WTC11 (cell line): ENCODE measurements at regions not wholly inside any gene's neighbourhood (a gene's known extent, or its start where the extent isn't known, plus 50 kb on each side); places are given as distances from the start of the nearest gene placed in this dataset.
"Not testable (repeated sequence)": the region's sequence is repeated elsewhere in the genome, so short reads cannot be mapped to it uniquely, and the experiment has no call there.

Experiments used
- ATAC-seq: fragments of 200-7000 bp; cut with Tn5 transposase; 2 replicates; pipeline ENCODE4 v1.10.0; 2021; ENCODE audit warnings: mild to moderate bottlenecking, moderate library complexity
- CTCF ChIA-PET: fragments of 300-600 bp; sonication (Branson Sonifier 250); formaldehyde crosslinking; loops from one replicate; lab custom pipeline; 2021; ENCODE audit warnings: antibody characterized with exemption; lab: Charles Lee
- POLR2A ChIA-PET: fragments of 350-600 bp; sonication (Branson Sonifier 250); formaldehyde crosslinking; loops from one replicate; lab custom pipeline; 2021; ENCODE audit warnings: antibody characterized with exemption; lab: Charles Lee
- DNase-seq: peaks from one replicate; pipeline ENCODE4 v3.0.0; 2021; ENCODE audit warnings: low spot score
- H3K27ac Mint-ChIP-seq: 2 replicates; pipeline ENCODE4 v1.8.0; 2021; ENCODE audit warnings: mixed read lengths
- H3K27me3 Mint-ChIP-seq: 2 replicates; pipeline ENCODE4 v1.8.0; 2021; ENCODE audit warnings: low read depth, mild to moderate bottlenecking, moderate library complexity, mixed read lengths
- H3K36me3 Mint-ChIP-seq: 2 replicates; pipeline ENCODE4 v1.8.0; 2021; ENCODE audit warnings: mixed read lengths
- H3K4me1 Mint-ChIP-seq: 2 replicates; pipeline ENCODE4 v1.8.0; 2022; ENCODE audit warnings: mixed read lengths
- H3K4me3 Mint-ChIP-seq: 2 replicates; pipeline ENCODE4 v1.8.0; 2021; ENCODE audit warnings: mild to moderate bottlenecking, moderate library complexity, mixed read lengths
- H3K9me3 Mint-ChIP-seq: 2 replicates; pipeline ENCODE4 v1.8.0; 2021; ENCODE audit warnings: mixed read lengths
- CBFB ChIP-seq: sonication (generic); formaldehyde crosslinking; IDR thresholded peaks from 2 replicates; pipeline ENCODE4 v1.8.1; 2022; ENCODE audit warnings: mild to moderate bottlenecking, low read depth, missing genetic modification reagents
- ELF4 ChIP-seq: sonication (generic); formaldehyde crosslinking; IDR thresholded peaks from 2 replicates; pipeline ENCODE4 v1.8.1; 2022; ENCODE audit warnings: low read depth, mild to moderate bottlenecking, moderate library complexity, missing genetic modification reagents
- FOXP1 ChIP-seq: sonication (generic); formaldehyde crosslinking; IDR thresholded peaks from 2 replicates; pipeline ENCODE4 v1.8.0; 2022; ENCODE audit warnings: missing genetic modification reagents, mild to moderate bottlenecking, moderate library complexity, borderline replicate concordance
- GRHL2 ChIP-seq: fragments of 250-450 bp; sonication (Bioruptor Pico); IDR thresholded peaks from 2 replicates; pipeline ENCODE4 v1.8.0; 2022; ENCODE audit warnings: mild to moderate bottlenecking, moderate library complexity; ENCODE audit not compliant: insufficient replicate concordance, severe bottlenecking
- GTF2I ChIP-seq: fragments of 250-450 bp; sonication (Bioruptor Pico); conservative IDR thresholded peaks from 2 replicates; pipeline ENCODE4 v1.4.0; 2021; ENCODE audit warnings: mild to moderate bottlenecking
- JUN ChIP-seq: sonication (generic); formaldehyde crosslinking; IDR thresholded peaks from 2 replicates; pipeline ENCODE4 v1.8.0; 2023; ENCODE audit warnings: mild to moderate bottlenecking, missing genetic modification reagents
- KAT7 ChIP-seq: sonication (generic); formaldehyde crosslinking; IDR thresholded peaks from 2 replicates; pipeline ENCODE4 v1.8.1; 2023; ENCODE audit warnings: missing genetic modification reagents, mild to moderate bottlenecking, borderline replicate concordance
- RELA ChIP-seq: sonication (generic); formaldehyde crosslinking; IDR thresholded peaks from 2 replicates; pipeline ENCODE4 v1.8.1; 2022; ENCODE audit warnings: missing genetic modification reagents, mild to moderate bottlenecking, borderline replicate concordance
- TEAD1 ChIP-seq: sonication (generic); formaldehyde crosslinking; IDR thresholded peaks from 2 replicates; pipeline ENCODE4 v1.8.0; 2022; ENCODE audit warnings: mild to moderate bottlenecking, missing genetic modification reagents
- TEAD4 ChIP-seq: sonication (generic); formaldehyde crosslinking; IDR thresholded peaks from 2 replicates; pipeline ENCODE4 v1.8.0; 2022; ENCODE audit warnings: mild to moderate bottlenecking, missing genetic modification reagents
- ZNF219 ChIP-seq: sonication (generic); formaldehyde crosslinking; IDR thresholded peaks from 2 replicates; pipeline ENCODE4 v1.8.0; 2023; ENCODE audit warnings: missing genetic modification reagents, mild to moderate bottlenecking, borderline replicate concordance
- ZNF232 ChIP-seq: sonication (generic); formaldehyde crosslinking; IDR thresholded peaks from 2 replicates; pipeline ENCODE4 v1.8.0; 2022; ENCODE audit warnings: mild to moderate bottlenecking, missing genetic modification reagents
- ZNF263 ChIP-seq: sonication (generic); formaldehyde crosslinking; IDR thresholded peaks from 2 replicates; pipeline ENCODE4 v1.8.1; 2022; ENCODE audit warnings: low read depth, mild to moderate bottlenecking, moderate library complexity, missing genetic modification reagents
- ZNF317 ChIP-seq: sonication (generic); formaldehyde crosslinking; IDR thresholded peaks from 2 replicates; pipeline ENCODE4 v1.8.1; 2023; ENCODE audit warnings: low read depth, mild to moderate bottlenecking, moderate library complexity, missing genetic modification reagents, borderline replicate concordance
- ZNF396 ChIP-seq: fragments of 250-450 bp; sonication (Bioruptor Pico); IDR thresholded peaks from 2 replicates; pipeline ENCODE4 v1.8.0; 2021; ENCODE audit warnings: mild to moderate bottlenecking, moderate library complexity, borderline replicate concordance
- TF ChIP-seq, protein P1 (sequence below): sonication (generic); formaldehyde crosslinking; IDR thresholded peaks from 2 replicates; pipeline ENCODE4 v1.8.1; 2022; ENCODE audit warnings: low read depth, mild to moderate bottlenecking, moderate library complexity, missing genetic modification reagents, borderline replicate concordance
- TF ChIP-seq, protein P2 (sequence below): sonication (generic); formaldehyde crosslinking; conservative IDR thresholded peaks from 2 replicates; pipeline ENCODE4 v1.8.1; 2022; ENCODE audit warnings: mild to moderate bottlenecking, missing genetic modification reagents
- TF ChIP-seq, protein P3 (sequence below): sonication (generic); formaldehyde crosslinking; IDR thresholded peaks from 2 replicates; pipeline ENCODE4 v1.8.1; 2023; ENCODE audit warnings: mild to moderate bottlenecking, missing genetic modification reagents, moderate library complexity
- TF ChIP-seq, protein P4 (sequence below): sonication (generic); formaldehyde crosslinking; IDR thresholded peaks from 2 replicates; pipeline ENCODE4 v1.8.1; 2022; ENCODE audit warnings: low read depth, missing genetic modification reagents, borderline replicate concordance

DNA sequence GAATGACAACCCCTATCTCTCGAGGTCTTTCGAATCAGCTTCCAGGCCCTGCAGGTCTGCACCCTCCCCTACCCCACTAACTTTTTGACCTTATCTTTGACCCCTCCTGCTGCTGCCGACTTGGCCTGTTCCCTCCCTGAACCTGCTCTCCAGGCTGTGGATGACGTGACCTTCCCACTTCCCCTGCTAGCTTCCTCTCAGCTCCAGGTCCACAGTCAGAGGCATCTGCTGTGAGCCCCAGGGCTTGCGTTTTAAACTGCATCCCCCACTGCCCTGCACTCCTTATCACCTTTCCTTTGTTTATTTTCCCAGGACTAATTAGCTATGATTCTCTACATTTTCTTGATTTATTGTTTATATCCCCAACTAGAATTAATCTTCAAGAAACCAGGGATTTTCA, 71.2 kb upstream of the ALKAL2 start:
- Mint-ChIP-seq H3K4me1 (no peaks in the 10 kb centered on the region), H3K9me3 (peaks cover 8% of the 10 kb centered on the region), H3K36me3 (no peaks in the 10 kb centered on the region), H3K27me3 (peaks cover 5% of the 10 kb centered on the region), H3K27ac (no peak overlapping the region), H3K4me3 (no peak overlapping the region)
- DNase-seq (no peak), ATAC-seq (no peak)
- ChIA-PET POLR2A (no interaction called here), CTCF (no interaction called here)
- TF ChIP-seq TEAD1 (no peak), RELA (CRISPR knock-in tag) (no peak), CBFB (CRISPR knock-in tag) (no peak), JUN (CRISPR knock-in tag) (no peak), ZNF232 (CRISPR knock-in tag) (no peak), FOXP1 (CRISPR knock-in tag) (no peak), ZNF317 (no peak), KAT7 (no peak), ZNF263 (no peak), GTF2I (CRISPR knock-in tag) (no peak), ZNF219 (no peak), ZNF396 (CRISPR knock-in tag) (no peak), TEAD4 (CRISPR knock-in tag) (no peak)
- TF ChIP-seq, protein P1, sequence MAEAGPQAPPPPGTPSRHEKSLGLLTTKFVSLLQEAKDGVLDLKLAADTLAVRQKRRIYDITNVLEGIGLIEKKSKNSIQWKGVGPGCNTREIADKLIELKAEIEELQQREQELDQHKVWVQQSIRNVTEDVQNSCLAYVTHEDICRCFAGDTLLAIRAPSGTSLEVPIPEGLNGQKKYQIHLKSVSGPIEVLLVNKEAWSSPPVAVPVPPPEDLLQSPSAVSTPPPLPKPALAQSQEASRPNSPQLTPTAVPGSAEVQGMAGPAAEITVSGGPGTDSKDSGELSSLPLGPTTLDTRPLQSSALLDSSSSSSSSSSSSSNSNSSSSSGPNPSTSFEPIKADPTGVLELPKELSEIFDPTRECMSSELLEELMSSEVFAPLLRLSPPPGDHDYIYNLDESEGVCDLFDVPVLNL, result no peak

DNA sequence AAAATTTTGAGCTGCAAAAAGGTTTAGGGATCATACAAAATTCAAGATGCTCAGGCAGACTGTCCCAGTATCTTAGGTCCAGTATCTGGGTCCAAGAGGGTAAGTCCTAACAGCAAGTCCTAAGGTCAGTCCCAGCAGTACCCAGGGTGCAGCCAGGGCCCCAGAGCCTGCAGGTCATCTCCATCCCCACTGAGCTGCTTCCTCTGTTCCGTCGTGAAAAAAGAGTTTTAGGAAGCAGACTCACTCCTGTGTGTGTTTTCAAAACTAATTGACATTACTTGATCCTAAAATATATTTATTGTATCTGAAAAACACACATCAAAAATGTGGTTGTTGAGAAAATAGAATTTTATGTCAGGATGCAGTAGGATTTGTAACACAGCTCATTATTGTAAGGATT, 69.9 kb upstream of the ALKAL2 start:
- TF ChIP-seq GRHL2, result no peak
- TF ChIP-seq, protein P2, sequence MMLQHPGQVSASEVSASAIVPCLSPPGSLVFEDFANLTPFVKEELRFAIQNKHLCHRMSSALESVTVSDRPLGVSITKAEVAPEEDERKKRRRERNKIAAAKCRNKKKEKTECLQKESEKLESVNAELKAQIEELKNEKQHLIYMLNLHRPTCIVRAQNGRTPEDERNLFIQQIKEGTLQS (CRISPR knock-in tag), result no peak
- TF ChIP-seq FOXP1 (CRISPR knock-in tag), result no peak
- no peak for TF ChIP-seq ELF4
- no peak for TF ChIP-seq GTF2I (CRISPR knock-in tag)
- TF ChIP-seq, protein P3, sequence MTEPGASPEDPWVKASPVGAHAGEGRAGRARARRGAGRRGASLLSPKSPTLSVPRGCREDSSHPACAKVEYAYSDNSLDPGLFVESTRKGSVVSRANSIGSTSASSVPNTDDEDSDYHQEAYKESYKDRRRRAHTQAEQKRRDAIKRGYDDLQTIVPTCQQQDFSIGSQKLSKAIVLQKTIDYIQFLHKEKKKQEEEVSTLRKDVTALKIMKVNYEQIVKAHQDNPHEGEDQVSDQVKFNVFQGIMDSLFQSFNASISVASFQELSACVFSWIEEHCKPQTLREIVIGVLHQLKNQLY (CRISPR knock-in tag), result no peak
- TF ChIP-seq, protein P4, sequence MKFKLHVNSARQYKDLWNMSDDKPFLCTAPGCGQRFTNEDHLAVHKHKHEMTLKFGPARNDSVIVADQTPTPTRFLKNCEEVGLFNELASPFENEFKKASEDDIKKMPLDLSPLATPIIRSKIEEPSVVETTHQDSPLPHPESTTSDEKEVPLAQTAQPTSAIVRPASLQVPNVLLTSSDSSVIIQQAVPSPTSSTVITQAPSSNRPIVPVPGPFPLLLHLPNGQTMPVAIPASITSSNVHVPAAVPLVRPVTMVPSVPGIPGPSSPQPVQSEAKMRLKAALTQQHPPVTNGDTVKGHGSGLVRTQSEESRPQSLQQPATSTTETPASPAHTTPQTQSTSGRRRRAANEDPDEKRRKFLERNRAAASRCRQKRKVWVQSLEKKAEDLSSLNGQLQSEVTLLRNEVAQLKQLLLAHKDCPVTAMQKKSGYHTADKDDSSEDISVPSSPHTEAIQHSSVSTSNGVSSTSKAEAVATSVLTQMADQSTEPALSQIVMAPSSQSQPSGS (CRISPR knock-in tag), result no peak
- no peak for DNase-seq
- no peak overlapping the region; the same call in 1 of the 2 replicates for H3K27ac Mint-ChIP-seq
- no peaks in the 10 kb centered on the region for H3K36me3 Mint-ChIP-seq
- no peak overlapping the region for H3K4me3 Mint-ChIP-seq
- no peaks in the 10 kb centered on the region for H3K4me1 Mint-ChIP-seq
- ATAC-seq, result no peak
- ChIA-PET CTCF (no interaction called here), POLR2A (interaction anchor here (0.8 kb wide), 1 partner anchor 49 kb away, joined by 3 read pairs; no protein-coding TSS in a partner anchor)
- no peaks in the 10 kb centered on the region for H3K9me3 Mint-ChIP-seq
- peaks cover 2% of the 10 kb centered on the region for H3K27me3 Mint-ChIP-seq

DNA sequence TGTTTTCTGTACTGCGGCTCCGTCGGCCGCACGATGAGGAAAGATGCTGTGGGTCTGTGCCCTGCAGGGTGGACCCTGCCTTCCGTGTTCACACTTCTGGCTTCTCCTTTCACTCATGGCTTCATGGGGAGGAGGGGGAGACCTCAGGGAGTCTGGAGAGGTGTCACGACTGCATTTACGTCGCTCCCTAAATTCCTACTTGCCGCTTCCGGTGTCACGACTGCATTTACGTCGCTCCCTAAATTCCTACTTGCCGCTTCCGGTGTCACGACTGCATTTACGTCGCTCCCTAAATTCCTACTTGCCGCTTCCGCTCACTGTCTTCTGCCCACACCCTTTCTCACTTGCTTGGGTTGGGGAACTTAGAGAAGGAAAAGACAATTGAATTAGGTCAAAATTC, 68.4 kb upstream of the ALKAL2 start:
- H3K27ac Mint-ChIP-seq, H3K4me3 Mint-ChIP-seq, H3K9me3 Mint-ChIP-seq, ATAC-seq, POLR2A ChIA-PET, H3K4me1 Mint-ChIP-seq, DNase-seq, H3K36me3 Mint-ChIP-seq, H3K27me3 Mint-ChIP-seq, CTCF ChIA-PET: not testable (repeated sequence)
